PC-3 (cell line): ENCODE measurements at regions not wholly inside any gene's neighbourhood (a gene's known extent, or its start where the extent isn't known, plus 50 kb on each side); places are given as distances from the start of the nearest gene placed in this dataset.

Source experiments
- ATAC-seq: fragments of 200-7000 bp; cut with Tn5 transposase; 2 replicates; pipeline ENCODE4 v1.9.1; 2020; ENCODE audit warnings: mild to moderate bottlenecking, moderate library complexity
- BruUV-seq: library from RNA; stranded (reverse); fragments of 400-500 nt; replicated peaks from 2 replicates; lab custom pipeline; 2021; lab: Mats Ljungman, UMichigan
- CTCF ChIA-PET: fragments of 300-600 bp; sonication (Branson Sonifier 250); formaldehyde crosslinking; loops from one replicate; lab custom pipeline; 2022; ENCODE audit warnings: antibody characterized with exemption; lab: Charles Lee
- POLR2A ChIA-PET: fragments of 300-600 bp; sonication (Branson Sonifier 250); formaldehyde crosslinking; loops from one replicate; lab custom pipeline; 2022; ENCODE audit warnings: antibody characterized with exemption; ENCODE audit not compliant: unreplicated experiment; lab: Charles Lee
- DNase-seq: peaks from one replicate; pipeline ENCODE4 v3.0.0-alpha.2; 2015
- H2AFZ ChIP-seq: fragments of 300-600 bp; sonication (generic); 2 replicates; pipeline ENCODE4 v1.6.0; 2016; ENCODE audit warnings: antibody characterized with exemption, low read length
- H3F3A ChIP-seq: fragments of 300-600 bp; sonication (generic); one replicate; pipeline ENCODE4 v1.6.0; 2017; ENCODE audit warnings: antibody characterized with exemption, low read length, control low read depth, mild to moderate bottlenecking; ENCODE audit not compliant: unreplicated experiment
- H3K27ac ChIP-seq: fragments of 300-600 bp; sonication (generic); 2 replicates; pipeline ENCODE4 v1.5.1; 2016; ENCODE audit warnings: mild to moderate bottlenecking, low read length
- H3K27me3 ChIP-seq: fragments of 300-600 bp; sonication (generic); 2 replicates; pipeline ENCODE4 v1.6.1; 2016; ENCODE audit warnings: low read length, mixed read lengths
- H3K36me3 ChIP-seq: fragments of 300-600 bp; sonication (generic); 2 replicates; pipeline ENCODE4 v1.6.1; 2016; ENCODE audit warnings: low read depth, mixed run types, low read length, mixed read lengths
- H3K4me1 ChIP-seq: fragments of 300-600 bp; sonication (generic); 2 replicates; pipeline ENCODE4 v1.5.1; 2016; ENCODE audit warnings: low read length; ENCODE audit not compliant: insufficient read depth
- H3K4me2 ChIP-seq: fragments of 300-600 bp; sonication (generic); 2 replicates; pipeline ENCODE4 v1.6.0; 2016; ENCODE audit warnings: low read length
- H3K4me3 ChIP-seq: fragments of 300-600 bp; sonication (generic); 2 replicates; pipeline ENCODE4 v1.5.1; 2016; ENCODE audit warnings: mild to moderate bottlenecking, low read length, mixed read lengths
- H3K79me2 ChIP-seq: fragments of 300-600 bp; sonication (generic); 2 replicates; pipeline ENCODE4 v1.6.1; 2017; ENCODE audit warnings: low read length, mixed read lengths
- H3K9ac ChIP-seq: fragments of 300-600 bp; sonication (generic); 2 replicates; pipeline ENCODE4 v1.6.0; 2016; ENCODE audit warnings: mild to moderate bottlenecking, low read length
- H3K9me2 ChIP-seq: fragments of 300-600 bp; sonication (generic); replicated peaks from 2 replicates; pipeline ENCODE4 v1.6.1; 2016; ENCODE audit warnings: mixed run types, low read length, mixed read lengths
- H3K9me3 ChIP-seq: fragments of 300-600 bp; sonication (generic); 2 replicates; pipeline ENCODE4 v1.6.1; 2016; ENCODE audit warnings: low read length, mixed read lengths
- H4K20me1 ChIP-seq: fragments of 300-600 bp; sonication (generic); 2 replicates; pipeline ENCODE4 v1.6.1; 2016; ENCODE audit warnings: low read length, mixed read lengths
- EZH2 ChIP-seq: fragments of 300-600 bp; sonication (generic); IDR thresholded peaks from one replicate; pipeline ENCODE4 v1.6.1; 2017; ENCODE audit warnings: antibody characterized with exemption, mild to moderate bottlenecking, low read length; ENCODE audit not compliant: unreplicated experiment
- EZH2phosphoT487 ChIP-seq: fragments of 300-600 bp; sonication (generic); IDR thresholded peaks from 2 replicates; pipeline ENCODE4 v1.6.1; 2018; ENCODE audit warnings: mild to moderate bottlenecking, antibody characterized with exemption, low read length, borderline replicate concordance
- intact Hi-C: fragments of 100-400 bp; cut with micrococcal nuclease; formaldehyde crosslinking; loops from 2 replicates; pipeline ENCODE4 v1.9.0; 2023
- TF ChIP-seq, protein P1 (sequence below): fragments of 300-600 bp; sonication (generic); conservative IDR thresholded peaks from 2 replicates; pipeline ENCODE4 v1.5.1; 2017; ENCODE audit warnings: antibody characterized with exemption, low read depth, mild to moderate bottlenecking, low read length

GRCh38 chrX:36753602-36754001 lies 254.6 kb upstream of the FAM47C start:
- no peak for ATAC-seq
- Histone ChIP-seq H2AFZ (no peak overlapping the region), H3K36me3 (no peaks in the 10 kb centered on the region), H3K4me2 (no peak overlapping the region), H3K4me1 (no peaks in the 10 kb centered on the region), H3K27ac (no peak overlapping the region), H3K79me2 (no peaks in the 10 kb centered on the region), H3K4me3 (no peak overlapping the region), H3F3A (no peaks in the 10 kb centered on the region), H3K9me2 (no peaks in the 10 kb centered on the region), H3K9me3 (no peaks in the 10 kb centered on the region), H4K20me1 (no peaks in the 10 kb centered on the region), H3K27me3 (no peaks in the 10 kb centered on the region), H3K9ac (no peak overlapping the region)
- ChIA-PET POLR2A (no interaction called here), CTCF (no interaction called here)
- BruUV-seq = no TSS peak
- DNase-seq = no peak
- no peak for TF ChIP-seq EZH2phosphoT487
- TF ChIP-seq EZH2 = no peak
- TF ChIP-seq, protein P1, sequence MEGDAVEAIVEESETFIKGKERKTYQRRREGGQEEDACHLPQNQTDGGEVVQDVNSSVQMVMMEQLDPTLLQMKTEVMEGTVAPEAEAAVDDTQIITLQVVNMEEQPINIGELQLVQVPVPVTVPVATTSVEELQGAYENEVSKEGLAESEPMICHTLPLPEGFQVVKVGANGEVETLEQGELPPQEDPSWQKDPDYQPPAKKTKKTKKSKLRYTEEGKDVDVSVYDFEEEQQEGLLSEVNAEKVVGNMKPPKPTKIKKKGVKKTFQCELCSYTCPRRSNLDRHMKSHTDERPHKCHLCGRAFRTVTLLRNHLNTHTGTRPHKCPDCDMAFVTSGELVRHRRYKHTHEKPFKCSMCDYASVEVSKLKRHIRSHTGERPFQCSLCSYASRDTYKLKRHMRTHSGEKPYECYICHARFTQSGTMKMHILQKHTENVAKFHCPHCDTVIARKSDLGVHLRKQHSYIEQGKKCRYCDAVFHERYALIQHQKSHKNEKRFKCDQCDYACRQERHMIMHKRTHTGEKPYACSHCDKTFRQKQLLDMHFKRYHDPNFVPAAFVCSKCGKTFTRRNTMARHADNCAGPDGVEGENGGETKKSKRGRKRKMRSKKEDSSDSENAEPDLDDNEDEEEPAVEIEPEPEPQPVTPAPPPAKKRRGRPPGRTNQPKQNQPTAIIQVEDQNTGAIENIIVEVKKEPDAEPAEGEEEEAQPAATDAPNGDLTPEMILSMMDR = no peak
- intact Hi-C loops = no loop called here

DNA sequence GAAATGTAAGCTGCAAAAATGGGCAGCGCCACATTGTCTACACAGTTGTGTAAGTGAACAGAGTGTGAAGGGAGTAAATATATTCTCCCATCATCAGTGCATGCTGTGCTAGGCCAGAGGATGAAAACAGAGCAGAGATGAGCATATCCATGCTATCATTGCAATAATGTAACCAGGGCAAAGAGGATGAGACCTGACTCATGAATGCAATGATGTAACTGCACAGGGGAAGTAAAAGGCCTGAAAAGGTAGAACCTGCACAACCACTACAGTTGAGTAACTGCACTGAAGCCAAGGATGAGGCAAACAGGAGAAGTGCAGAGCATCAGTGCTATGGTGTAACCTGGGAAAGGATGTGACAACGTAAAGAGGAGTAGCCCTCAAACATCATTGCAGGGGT lies 220.4 kb upstream of the FAM47C start:
- H3K9me2 ChIP-seq = no peaks in the 10 kb centered on the region
- H3K4me1 ChIP-seq = no peaks in the 10 kb centered on the region
- H2AFZ ChIP-seq = no peak overlapping the region
- no peaks in the 10 kb centered on the region for H3K79me2 ChIP-seq
- no peak overlapping the region for H3K27ac ChIP-seq
- no peaks in the 10 kb centered on the region for H3K36me3 ChIP-seq
- ATAC-seq (no peak), DNase-seq (no peak)
- H3K4me2 ChIP-seq = no peak overlapping the region
- no peaks in the 10 kb centered on the region for H3F3A ChIP-seq
- BruUV-seq = no TSS peak
- no peak for TF ChIP-seq EZH2phosphoT487
- TF ChIP-seq, protein P1 = no peak
- no peak for TF ChIP-seq EZH2
- H3K9ac ChIP-seq = no peak overlapping the region
- intact Hi-C loops = no loop called here
- no peaks in the 10 kb centered on the region for H4K20me1 ChIP-seq
- H3K9me3 ChIP-seq = no peaks in the 10 kb centered on the region
- POLR2A ChIA-PET = no interaction called here
- no peaks in the 10 kb centered on the region for H3K27me3 ChIP-seq
- CTCF ChIA-PET = no interaction called here
- no peak overlapping the region for H3K4me3 ChIP-seq

GRCh38 chrX:36803151-36803550 lies 205.0 kb upstream of the FAM47C start:
- no TSS peak for BruUV-seq
- Histone ChIP-seq H3K9me3 (no peaks in the 10 kb centered on the region), H3K4me3 (no peak overlapping the region), H3K9me2 (no peaks in the 10 kb centered on the region), H3K4me1 (no peaks in the 10 kb centered on the region), H3K9ac (no peak overlapping the region), H3K36me3 (no peaks in the 10 kb centered on the region), H2AFZ (no peak overlapping the region), H4K20me1 (no peaks in the 10 kb centered on the region), H3K27me3 (no peaks in the 10 kb centered on the region), H3K27ac (no peak overlapping the region), H3K4me2 (no peak overlapping the region), H3F3A (no peaks in the 10 kb centered on the region), H3K79me2 (no peaks in the 10 kb centered on the region)
- intact Hi-C loops = no loop called here
- DNase-seq = no peak
- POLR2A ChIA-PET = no interaction called here
- no peak for TF ChIP-seq EZH2phosphoT487
- TF ChIP-seq, protein P1 = no peak
- TF ChIP-seq EZH2 = no peak
- no peak for ATAC-seq
- CTCF ChIA-PET = no interaction called here
